Nephron (organoid): ENCODE measurements at regions not wholly inside any gene's neighbourhood (a gene's known extent, or its start where the extent isn't known, plus 50 kb on each side); places are given as distances from the start of the nearest gene placed in this dataset.
"Not testable (repeated sequence)": the region's sequence is repeated elsewhere in the genome, so short reads cannot be mapped to it uniquely, and the experiment has no call there.

Experiments used
- H3K27ac Mint-ChIP-seq, 3 experiments: 2 replicates each; pipeline ENCODE4 v1.8.0; 2020; ENCODE audit warnings: mixed read lengths in 3 of 3, mild to moderate bottlenecking in 2 of 3, moderate library complexity in 1 of 3
- H3K27me3 Mint-ChIP-seq: 2 replicates; pipeline ENCODE4 v1.8.0; 2021; ENCODE audit warnings: low read depth, mild to moderate bottlenecking, moderate library complexity, mixed read lengths
- H3K36me3 Mint-ChIP-seq: 2 replicates; pipeline ENCODE4 v1.8.0; 2020; ENCODE audit warnings: low read depth, mixed read lengths
- H3K4me1 Mint-ChIP-seq: 2 replicates; pipeline ENCODE4 v1.8.0; 2020; ENCODE audit warnings: mixed read lengths
- H3K4me3 Mint-ChIP-seq, 3 experiments: 2 replicates each; pipeline ENCODE4 v1.8.0; 2020; ENCODE audit warnings: mild to moderate bottlenecking in 3 of 3, mixed read lengths in 3 of 3, moderate library complexity in 2 of 3
- H3K9me3 Mint-ChIP-seq: 2 replicates; pipeline ENCODE4 v1.8.0; 2020; ENCODE audit warnings: mixed read lengths
- TF ChIP-seq, protein P1 (sequence below), 3 experiments: fragments of 200-600 bp; sonication (generic); IDR thresholded peaks; one replicate each; pipeline ENCODE4 v1.5.0; 2021; ENCODE audit warnings: antibody characterized with exemption in 3 of 3; ENCODE audit not compliant: unreplicated experiment in 3 of 3

DNA sequence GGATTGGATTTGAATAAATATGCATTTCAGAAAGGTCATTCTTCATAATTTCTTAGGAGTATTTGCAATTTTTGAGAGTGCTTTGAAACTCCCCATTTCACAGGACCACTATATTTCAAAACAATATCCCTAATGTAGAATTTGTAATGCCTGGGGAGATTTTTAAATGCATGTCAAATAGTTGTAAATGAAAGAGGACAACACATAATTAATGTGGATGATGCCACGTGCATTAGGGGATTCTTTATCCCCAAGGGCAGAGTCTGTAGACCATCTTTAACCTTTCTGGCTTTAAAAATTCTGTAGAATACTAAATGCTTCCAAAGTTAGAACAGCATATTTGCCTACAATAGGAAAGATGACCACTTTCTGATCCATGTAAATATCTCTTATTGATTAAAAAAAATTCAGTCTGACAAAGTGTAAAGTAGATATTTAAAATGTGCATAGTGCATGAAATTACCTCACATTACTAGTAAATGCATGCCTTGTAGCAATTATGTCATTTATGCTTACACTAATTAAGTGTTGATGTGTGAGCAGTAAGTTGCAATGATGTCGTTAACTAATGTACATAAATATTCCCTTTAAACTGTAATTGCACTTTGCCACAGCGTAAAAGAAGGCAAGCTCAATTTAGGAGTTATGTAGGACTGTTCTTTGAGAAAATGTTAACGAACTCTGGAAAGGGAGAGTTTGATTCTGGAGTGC, 416.1 kb downstream of the PSAT1 start:
- H3K36me3 Mint-ChIP-seq, result no peaks in the 10 kb centered on the region
- peaks cover 5% of the 10 kb centered on the region for H3K27me3 Mint-ChIP-seq
- H3K4me1 Mint-ChIP-seq, result peaks cover 15% of the 10 kb centered on the region
- H3K27ac Mint-ChIP-seq, result no peak overlapping the region
- H3K9me3 Mint-ChIP-seq, result peaks cover 2% of the 10 kb centered on the region
- TF ChIP-seq, protein P1, sequence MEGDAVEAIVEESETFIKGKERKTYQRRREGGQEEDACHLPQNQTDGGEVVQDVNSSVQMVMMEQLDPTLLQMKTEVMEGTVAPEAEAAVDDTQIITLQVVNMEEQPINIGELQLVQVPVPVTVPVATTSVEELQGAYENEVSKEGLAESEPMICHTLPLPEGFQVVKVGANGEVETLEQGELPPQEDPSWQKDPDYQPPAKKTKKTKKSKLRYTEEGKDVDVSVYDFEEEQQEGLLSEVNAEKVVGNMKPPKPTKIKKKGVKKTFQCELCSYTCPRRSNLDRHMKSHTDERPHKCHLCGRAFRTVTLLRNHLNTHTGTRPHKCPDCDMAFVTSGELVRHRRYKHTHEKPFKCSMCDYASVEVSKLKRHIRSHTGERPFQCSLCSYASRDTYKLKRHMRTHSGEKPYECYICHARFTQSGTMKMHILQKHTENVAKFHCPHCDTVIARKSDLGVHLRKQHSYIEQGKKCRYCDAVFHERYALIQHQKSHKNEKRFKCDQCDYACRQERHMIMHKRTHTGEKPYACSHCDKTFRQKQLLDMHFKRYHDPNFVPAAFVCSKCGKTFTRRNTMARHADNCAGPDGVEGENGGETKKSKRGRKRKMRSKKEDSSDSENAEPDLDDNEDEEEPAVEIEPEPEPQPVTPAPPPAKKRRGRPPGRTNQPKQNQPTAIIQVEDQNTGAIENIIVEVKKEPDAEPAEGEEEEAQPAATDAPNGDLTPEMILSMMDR (IDR thresholded peaks at IDR 0.05; ENCODE audit: unreplicated experiment in 3 of 3), result no peak
- no peak overlapping the region for H3K4me3 Mint-ChIP-seq

DNA sequence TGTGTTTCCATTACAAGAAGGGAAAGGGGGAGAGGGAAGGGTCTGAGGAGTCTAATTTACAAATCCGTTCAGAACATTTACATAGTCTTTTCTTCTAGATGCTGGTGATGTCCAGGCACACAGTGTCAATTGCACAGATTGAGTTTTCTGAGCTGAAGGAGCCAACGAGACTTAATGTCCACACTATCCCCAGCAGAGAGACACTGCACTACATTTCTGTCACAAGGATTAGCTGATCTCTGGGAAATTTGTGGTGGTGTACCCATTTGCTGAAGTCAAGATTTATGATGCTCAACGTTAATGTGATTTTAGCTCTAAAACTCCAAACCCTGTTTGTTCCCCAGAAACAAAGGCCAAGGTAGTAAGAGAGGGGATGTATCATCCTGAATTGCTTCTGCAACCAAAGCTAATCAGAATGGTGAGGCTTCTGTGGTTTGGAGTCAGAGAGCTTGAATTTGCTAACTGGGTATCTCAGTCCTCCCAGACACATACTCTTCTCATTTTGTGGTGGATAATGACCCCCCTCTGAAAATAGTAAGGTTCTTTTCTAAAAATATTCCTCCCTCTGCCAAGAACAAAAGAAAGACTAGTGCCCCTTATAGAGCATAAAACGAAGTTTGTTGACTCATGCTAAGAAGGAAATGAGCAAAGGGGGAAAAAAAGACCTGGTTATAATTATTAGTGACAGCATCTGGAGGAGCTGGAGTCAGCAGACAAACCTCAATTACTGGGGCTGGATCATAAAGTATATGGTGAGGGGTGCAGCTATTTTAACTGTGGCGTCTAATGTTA, 416.9 kb downstream of the PSAT1 start:
- Mint-ChIP-seq H3K4me3 (no peak overlapping the region), H3K27me3 (peaks cover 5% of the 10 kb centered on the region), H3K27ac (peak overlapping the region in 1 of 3 experiments; percentile 45), H3K36me3 (no peaks in the 10 kb centered on the region), H3K9me3 (peaks cover 2% of the 10 kb centered on the region), H3K4me1 (peaks cover 15% of the 10 kb centered on the region)
- TF ChIP-seq, protein P1 (IDR thresholded peaks at IDR 0.05; ENCODE audit: unreplicated experiment in 3 of 3), result no peak

DNA sequence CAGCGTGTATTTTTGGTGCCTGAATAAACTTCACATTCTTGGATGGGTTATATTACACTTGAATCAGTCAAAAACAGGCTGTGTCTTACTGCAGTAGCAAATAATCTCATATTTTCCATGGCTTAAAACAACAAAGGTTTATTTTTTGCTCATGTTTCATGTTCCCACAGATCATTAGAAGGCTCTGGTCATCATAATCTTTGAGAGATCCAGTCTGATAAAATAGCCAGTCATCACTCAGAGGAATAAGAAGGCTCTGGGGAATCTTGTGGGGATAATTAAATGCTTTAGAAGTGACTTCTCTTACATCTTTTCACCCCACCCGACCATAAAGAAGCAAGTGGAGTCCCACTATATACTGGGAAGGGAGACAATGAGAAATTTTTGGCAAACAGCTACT, 417.7 kb downstream of the PSAT1 start:
- peaks cover 2% of the 10 kb centered on the region for H3K9me3 Mint-ChIP-seq
- peaks cover 15% of the 10 kb centered on the region for H3K4me1 Mint-ChIP-seq
- no peak overlapping the region for H3K4me3 Mint-ChIP-seq
- H3K27ac Mint-ChIP-seq, result peak overlapping the region in 1 of 3 experiments; percentile 45
- H3K27me3 Mint-ChIP-seq, result peaks cover 5% of the 10 kb centered on the region
- H3K36me3 Mint-ChIP-seq, result no peaks in the 10 kb centered on the region
- TF ChIP-seq, protein P1 (IDR thresholded peaks at IDR 0.05; ENCODE audit: unreplicated experiment in 3 of 3), result no peak

DNA sequence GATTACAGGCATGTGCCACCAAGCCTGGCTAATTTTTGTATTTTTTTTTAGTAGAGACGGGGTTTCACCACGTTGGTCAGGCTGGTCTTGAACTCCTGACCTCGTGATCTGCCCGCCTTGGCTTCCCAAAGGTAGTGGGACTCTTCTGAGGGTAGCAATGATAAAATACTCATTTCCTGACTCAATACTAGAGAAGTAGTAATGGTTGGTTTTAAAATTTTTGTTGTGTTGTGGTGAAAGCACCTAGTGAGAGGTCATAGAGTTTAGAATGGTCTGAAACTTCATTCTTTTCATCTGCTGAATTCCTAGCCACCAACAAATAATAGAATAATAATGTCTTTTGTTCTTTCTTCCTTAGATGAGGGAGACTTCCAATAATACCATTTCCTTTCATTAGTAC, 422.1 kb downstream of the PSAT1 start:
- H3K9me3 Mint-ChIP-seq, H3K27ac Mint-ChIP-seq, H3K36me3 Mint-ChIP-seq, H3K4me3 Mint-ChIP-seq, H3K27me3 Mint-ChIP-seq: not testable (repeated sequence)
- peaks cover 11% of the 10 kb centered on the region for H3K4me1 Mint-ChIP-seq

DNA sequence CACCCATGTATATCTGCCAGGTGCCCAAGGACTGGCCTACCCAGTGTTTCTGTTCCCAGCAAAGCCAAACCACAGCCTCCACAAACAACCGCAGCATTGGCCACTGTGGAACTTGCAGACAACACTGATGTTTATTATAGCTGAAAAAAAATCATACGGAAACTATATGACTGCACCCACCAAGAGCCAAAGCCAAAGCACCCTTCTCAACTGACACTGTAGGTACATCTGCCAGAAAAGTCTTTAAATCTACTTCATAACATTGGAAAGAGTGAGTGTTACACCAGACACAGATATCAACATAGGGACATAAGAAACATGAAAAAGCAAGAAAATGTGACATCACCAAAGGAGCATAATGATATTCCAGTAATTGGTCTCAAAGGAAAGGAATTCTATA, 428.0 kb downstream of the PSAT1 start:
- Mint-ChIP-seq H3K4me1 (no peaks in the 10 kb centered on the region), H3K27ac (no peak overlapping the region), H3K27me3 (no peaks in the 10 kb centered on the region), H3K4me3 (no peak overlapping the region), H3K9me3 (peaks cover 35% of the 10 kb centered on the region), H3K36me3 (no peaks in the 10 kb centered on the region)
- TF ChIP-seq, protein P1 (IDR thresholded peaks at IDR 0.05; ENCODE audit: unreplicated experiment in 3 of 3), result no peak

DNA sequence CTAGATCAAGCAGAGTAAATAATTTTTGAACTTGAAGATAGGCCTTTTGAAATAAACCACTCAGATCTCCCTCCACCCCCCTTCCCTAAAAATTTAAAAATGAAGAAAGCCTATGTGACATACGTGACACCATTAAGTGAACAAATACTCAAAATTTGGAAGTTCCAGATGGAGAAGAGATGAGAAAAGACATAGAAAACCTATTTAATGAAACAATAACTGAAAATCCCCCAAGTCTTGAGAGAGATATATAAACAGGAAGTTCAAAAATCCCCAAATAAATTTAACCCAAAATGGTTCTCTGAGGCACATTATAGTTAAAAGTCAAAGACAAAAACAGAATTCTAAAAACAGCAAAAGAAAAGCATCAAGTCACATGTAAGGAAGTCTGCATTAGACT, 428.6 kb downstream of the PSAT1 start:
- H3K4me3 Mint-ChIP-seq, result no peak overlapping the region
- no peaks in the 10 kb centered on the region for H3K36me3 Mint-ChIP-seq

More for the DNA sequence above, 428.6 kb downstream of the PSAT1 start:
- H3K9me3 Mint-ChIP-seq, result peaks cover 35% of the 10 kb centered on the region
- no peaks in the 10 kb centered on the region for H3K27me3 Mint-ChIP-seq
- H3K4me1 Mint-ChIP-seq, result no peaks in the 10 kb centered on the region
- no peak overlapping the region for H3K27ac Mint-ChIP-seq
- TF ChIP-seq, protein P1 (IDR thresholded peaks at IDR 0.05; ENCODE audit: unreplicated experiment in 3 of 3), result no peak
